HEK293 (cell line): ENCODE measurements at regions not wholly inside any gene's neighbourhood (a gene's known extent, or its start where the extent isn't known, plus 50 kb on each side); places are given as distances from the start of the nearest gene placed in this dataset.

Experiments
- CTCF ChIA-PET: fragments of 350-600 bp; formaldehyde crosslinking; extraction: SDS; loops from one replicate; lab custom pipeline; 2021; ENCODE audit warnings: antibody characterized with exemption; lab: Yijun Ruan, JAX
- POLR2A ChIA-PET: fragments of 300-600 bp; formaldehyde crosslinking; extraction: SDS; loops from one replicate; lab custom pipeline; 2020; ENCODE audit warnings: antibody characterized with exemption, inconsistent platforms; lab: Yijun Ruan, JAX
- H3K27ac ChIP-seq: fragments of 200-500 bp; sonication (Bioruptor generic); 2 replicates; pipeline ENCODE4 v1.5.1; 2014; ENCODE audit warnings: low read depth, low read length, control low read depth, inconsistent platforms; ENCODE audit errors: extremely low read depth
- H3K36me3 ChIP-seq, 2 experiments: fragments of 200-500 bp in 1 of 2; sonication (Bioruptor generic) in 1 of 2; 1 replicate in 1 of 2; 2 replicates in 1 of 2; pipeline ENCODE4 v1.5.1; 2014 to 2017; ENCODE audit warnings: inconsistent platforms in 2 of 2, low read length in 2 of 2; ENCODE audit not compliant: control insufficient read depth in 2 of 2, insufficient read depth in 1 of 2
- H3K4me1 ChIP-seq: fragments of 200-500 bp; sonication (Bioruptor generic); 2 replicates; pipeline ENCODE4 v1.5.1; 2014; ENCODE audit warnings: mild to moderate bottlenecking, low read length, inconsistent platforms; ENCODE audit not compliant: control insufficient read depth, insufficient read depth
- H3K4me3 ChIP-seq: 2 replicates; pipeline ENCODE4 v1.5.1; 2011; ENCODE audit warnings: low read depth, mild to moderate bottlenecking, control low read depth, low read length, moderate library complexity
- H3K9me3 ChIP-seq: fragments of 200-500 bp; sonication (Bioruptor generic); 2 replicates; pipeline ENCODE4 v1.5.1; 2014; ENCODE audit warnings: low read depth, low read length, inconsistent platforms; ENCODE audit not compliant: control insufficient read depth, insufficient read depth
- ELK4 ChIP-seq: IDR thresholded peaks from 2 replicates; pipeline ENCODE4 v1.6.1; 2011; ENCODE audit warnings: mild to moderate bottlenecking, low read depth, low read length, borderline replicate concordance
- GFI1B ChIP-seq: fragments of 450-650 bp; formaldehyde crosslinking; IDR thresholded peaks from 2 replicates; pipeline ENCODE4 v1.5.1; 2016; ENCODE audit warnings: missing biosample characterization, missing genetic modification characterization
- KLF10 ChIP-seq: fragments of 450-650 bp; IDR thresholded peaks from 2 replicates; pipeline ENCODE4 v1.5.1; 2018; ENCODE audit warnings: missing biosample characterization, mild to moderate bottlenecking, missing genetic modification characterization
- KLF8 ChIP-seq: fragments of 450-650 bp; formaldehyde crosslinking; IDR thresholded peaks from 2 replicates; pipeline ENCODE4 v1.5.1; 2016; ENCODE audit warnings: missing biosample characterization, missing genetic modification characterization
- MZF1 ChIP-seq: fragments of 450-650 bp; formaldehyde crosslinking; IDR thresholded peaks from 2 replicates; pipeline ENCODE4 v1.5.1; 2017; ENCODE audit warnings: missing biosample characterization, missing genetic modification characterization, borderline replicate concordance
- OSR2 ChIP-seq: fragments of 450-650 bp; formaldehyde crosslinking; IDR thresholded peaks from 2 replicates; pipeline ENCODE4 v1.5.1; 2016; ENCODE audit warnings: missing biosample characterization, missing genetic modification characterization
- PRDM4 ChIP-seq: fragments of 450-650 bp; formaldehyde crosslinking; IDR thresholded peaks from 2 replicates; pipeline ENCODE4 v1.5.1; 2017; ENCODE audit warnings: missing biosample characterization, missing genetic modification characterization
- ZFP3 ChIP-seq: fragments of 450-650 bp; formaldehyde crosslinking; IDR thresholded peaks from 2 replicates; pipeline ENCODE4 v1.5.1; 2016; ENCODE audit warnings: low read depth, missing biosample characterization, missing genetic modification characterization
- ZFP41 ChIP-seq: fragments of 450-650 bp; formaldehyde crosslinking; IDR thresholded peaks from 2 replicates; pipeline ENCODE4 v1.5.1; 2016; ENCODE audit warnings: missing biosample characterization, missing genetic modification characterization, borderline replicate concordance
- ZNF10 ChIP-seq: fragments of 450-650 bp; formaldehyde crosslinking; IDR thresholded peaks from 2 replicates; pipeline ENCODE4 v1.5.1; 2017; ENCODE audit warnings: missing biosample characterization, missing genetic modification characterization
- ZNF274 ChIP-seq, 2 experiments: fragments of 200-500 bp in 1 of 2; fragments of 450-650 bp in 1 of 2; sonication (Bioruptor generic) in 1 of 2; formaldehyde crosslinking in 1 of 2; IDR thresholded peaks; 2 replicates each; pipeline versions ENCODE4 v1.5.1 to v1.6.1; 2014 to 2016; ENCODE audit warnings: borderline replicate concordance in 1 of 2, inconsistent platforms in 1 of 2, low read length in 1 of 2, missing biosample characterization in 1 of 2, missing genetic modification characterization in 1 of 2
- ZNF280D ChIP-seq: fragments of 450-650 bp; formaldehyde crosslinking; IDR thresholded peaks from 2 replicates; pipeline ENCODE4 v1.5.1; 2016; ENCODE audit warnings: missing biosample characterization, missing genetic modification characterization
- ZNF521 ChIP-seq: fragments of 450-650 bp; formaldehyde crosslinking; IDR thresholded peaks from 2 replicates; pipeline ENCODE4 v1.5.1; 2017; ENCODE audit warnings: missing biosample characterization, mild to moderate bottlenecking, missing genetic modification characterization
- ZNF549 ChIP-seq: fragments of 450-650 bp; IDR thresholded peaks from 2 replicates; pipeline ENCODE4 v1.5.1; 2018; ENCODE audit warnings: missing biosample characterization, missing genetic modification characterization, mild to moderate bottlenecking, inconsistent platforms, moderate library complexity
- ZNF555 ChIP-seq: fragments of 450-650 bp; formaldehyde crosslinking; conservative IDR thresholded peaks from 2 replicates; pipeline ENCODE4 v1.5.1; 2017; ENCODE audit warnings: missing biosample characterization, mild to moderate bottlenecking, missing genetic modification characterization, inconsistent platforms
- ZNF558 ChIP-seq: fragments of 450-650 bp; formaldehyde crosslinking; IDR thresholded peaks from 2 replicates; pipeline ENCODE4 v1.5.1; 2016; ENCODE audit warnings: missing biosample characterization, missing genetic modification characterization
- ZNF621 ChIP-seq: fragments of 450-650 bp; formaldehyde crosslinking; IDR thresholded peaks from 2 replicates; pipeline ENCODE4 v1.5.1; 2017; ENCODE audit warnings: missing biosample characterization, missing genetic modification characterization
- ZNF623 ChIP-seq: fragments of 450-650 bp; formaldehyde crosslinking; IDR thresholded peaks from 2 replicates; pipeline ENCODE4 v1.5.1; 2016; ENCODE audit warnings: missing biosample characterization, missing genetic modification characterization
- ZSCAN5A ChIP-seq: fragments of 450-650 bp; formaldehyde crosslinking; IDR thresholded peaks from 2 replicates; pipeline ENCODE4 v1.5.1; 2016; ENCODE audit warnings: missing biosample characterization, missing genetic modification characterization

GRCh38 chr7:45366475-45366874 is 207.7 kb upstream of the ADCY1 start (continued):
- no peak for TF ChIP-seq PRDM4 (tag by site-specific recombination)

- H3K4me1 ChIP-seq: no peaks in the 10 kb centered on the region
- ChIA-PET CTCF (no interaction called here), POLR2A (no interaction called here)
- H3K4me3 ChIP-seq: no peak overlapping the region
- no peaks in the 10 kb centered on the region for H3K36me3 ChIP-seq
- TF ChIP-seq ZNF280D (tag by site-specific recombination): no peak
- no peak overlapping the region for H3K27ac ChIP-seq
- no peaks in the 10 kb centered on the region for H3K9me3 ChIP-seq
Measured at GRCh38 chr7:45367026-45367425, 207.1 kb upstream of the ADCY1 start.

- no peaks in the 10 kb centered on the region for H3K4me1 ChIP-seq
- POLR2A ChIA-PET: no interaction called here
- no peaks in the 10 kb centered on the region for H3K9me3 ChIP-seq
- no peak overlapping the region for H3K27ac ChIP-seq
- CTCF ChIA-PET: interaction anchor here (0.8 kb wide), 1 partner anchor 96 kb away, joined by 3 read pairs; no protein-coding TSS in a partner anchor
- TF ChIP-seq ZNF558 (tag by site-specific recombination): no peak
- no peak for TF ChIP-seq KLF10
- no peak for TF ChIP-seq ZFP41 (tag by site-specific recombination)
- no peak for TF ChIP-seq ZNF623 (tag by site-specific recombination)
- TF ChIP-seq ZFP3 (tag by site-specific recombination): no peak
- TF ChIP-seq ZNF555 (tag by site-specific recombination): no peak
- no peak for TF ChIP-seq ZNF274 (IDR thresholded peaks at IDR 0.05; ENCODE audit: low read length)
- TF ChIP-seq ZNF274 (tag by site-specific recombination; IDR thresholded peaks at IDR 0.05; ENCODE audit: borderline replicate concordance): no peak
- TF ChIP-seq GFI1B: no peak
- TF ChIP-seq ZNF621 (tag by site-specific recombination): no peak
- no peak for TF ChIP-seq ZNF521 (tag by site-specific recombination)
- no peak for TF ChIP-seq ZSCAN5A (tag by site-specific recombination)
- no peak for TF ChIP-seq ZNF10 (tag by site-specific recombination)
- TF ChIP-seq OSR2 (tag by site-specific recombination): no peak
- no peak for TF ChIP-seq ELK4
- no peak for TF ChIP-seq MZF1 (tag by site-specific recombination)
- TF ChIP-seq ZNF549 (tag by site-specific recombination): no peak
- TF ChIP-seq KLF8: no peak
- H3K36me3 ChIP-seq: no peaks in the 10 kb centered on the region
- no peak overlapping the region for H3K4me3 ChIP-seq
Measured at GRCh38 chr7:45368129-45368807, 205.9 kb upstream of the ADCY1 start.
